WERI-Rb-1 (cell line): ENCODE measurements at regions not wholly inside any gene's neighbourhood (a gene's known extent, or its start where the extent isn't known, plus 50 kb on each side); places are given as distances from the start of the nearest gene placed in this dataset.
A peak's percentile ranks its signal among the peaks of the same experiment; 100 is the strongest.

Experiments
- DNase-seq: peaks from one replicate; pipeline ENCODE4 v3.0.0-alpha.2; 2020
- H3K27ac ChIP-seq: fragments of 250-450 bp; sonication (Bioruptor Pico); 2 replicates; pipeline ENCODE4 v1.5.1; 2020; ENCODE audit warnings: mild to moderate bottlenecking, moderate library complexity
- H3K27me3 ChIP-seq: fragments of 250-450 bp; sonication (Bioruptor Pico); 2 replicates; pipeline ENCODE4 v1.5.1; 2021; ENCODE audit warnings: mild to moderate bottlenecking, low read depth, moderate library complexity; ENCODE audit not compliant: insufficient read depth, severe bottlenecking
- H3K36me3 ChIP-seq: fragments of 250-450 bp; sonication (Bioruptor Pico); 2 replicates; pipeline ENCODE4 v1.5.1; 2020; ENCODE audit warnings: mild to moderate bottlenecking, moderate library complexity
- H3K4me3 ChIP-seq: 2 replicates; pipeline ENCODE4 v1.5.1; 2011; ENCODE audit warnings: low read depth, mild to moderate bottlenecking, control low read depth, low read length
- H3K9me3 ChIP-seq: fragments of 250-450 bp; sonication (Bioruptor Pico); 2 replicates; pipeline ENCODE4 v1.5.1; 2021; ENCODE audit warnings: mild to moderate bottlenecking, moderate library complexity; ENCODE audit not compliant: severe bottlenecking
- TF ChIP-seq, protein P1 (sequence below): IDR thresholded peaks from 2 replicates; pipeline ENCODE4 v1.5.1; 2011; ENCODE audit warnings: low read depth, mild to moderate bottlenecking, control low read depth, inconsistent platforms, low read length

- Histone ChIP-seq H3K36me3 (no peaks in the 10 kb centered on the region), H3K4me3 (no peak overlapping the region), H3K27ac (no peak overlapping the region), H3K27me3 (peaks cover 13% of the 10 kb centered on the region), H3K9me3 (no peaks in the 10 kb centered on the region)
- DNase-seq: no peak
- TF ChIP-seq, protein P1, sequence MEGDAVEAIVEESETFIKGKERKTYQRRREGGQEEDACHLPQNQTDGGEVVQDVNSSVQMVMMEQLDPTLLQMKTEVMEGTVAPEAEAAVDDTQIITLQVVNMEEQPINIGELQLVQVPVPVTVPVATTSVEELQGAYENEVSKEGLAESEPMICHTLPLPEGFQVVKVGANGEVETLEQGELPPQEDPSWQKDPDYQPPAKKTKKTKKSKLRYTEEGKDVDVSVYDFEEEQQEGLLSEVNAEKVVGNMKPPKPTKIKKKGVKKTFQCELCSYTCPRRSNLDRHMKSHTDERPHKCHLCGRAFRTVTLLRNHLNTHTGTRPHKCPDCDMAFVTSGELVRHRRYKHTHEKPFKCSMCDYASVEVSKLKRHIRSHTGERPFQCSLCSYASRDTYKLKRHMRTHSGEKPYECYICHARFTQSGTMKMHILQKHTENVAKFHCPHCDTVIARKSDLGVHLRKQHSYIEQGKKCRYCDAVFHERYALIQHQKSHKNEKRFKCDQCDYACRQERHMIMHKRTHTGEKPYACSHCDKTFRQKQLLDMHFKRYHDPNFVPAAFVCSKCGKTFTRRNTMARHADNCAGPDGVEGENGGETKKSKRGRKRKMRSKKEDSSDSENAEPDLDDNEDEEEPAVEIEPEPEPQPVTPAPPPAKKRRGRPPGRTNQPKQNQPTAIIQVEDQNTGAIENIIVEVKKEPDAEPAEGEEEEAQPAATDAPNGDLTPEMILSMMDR: no peak
These were observed 55.1 kb upstream of the PAGE4 start for GRCh38 chrX:49773993-49774392.

GRCh38 chrX:49767236-49767635, 61.9 kb upstream of the PAGE4 start:
- no peak for DNase-seq
- peaks cover 26% of the 10 kb centered on the region for H3K27me3 ChIP-seq
- H3K9me3 ChIP-seq: no peaks in the 10 kb centered on the region
- TF ChIP-seq, protein P1: no peak
- no peak overlapping the region for H3K4me3 ChIP-seq
- no peak overlapping the region for H3K27ac ChIP-seq
- H3K36me3 ChIP-seq: no peaks in the 10 kb centered on the region

DNA sequence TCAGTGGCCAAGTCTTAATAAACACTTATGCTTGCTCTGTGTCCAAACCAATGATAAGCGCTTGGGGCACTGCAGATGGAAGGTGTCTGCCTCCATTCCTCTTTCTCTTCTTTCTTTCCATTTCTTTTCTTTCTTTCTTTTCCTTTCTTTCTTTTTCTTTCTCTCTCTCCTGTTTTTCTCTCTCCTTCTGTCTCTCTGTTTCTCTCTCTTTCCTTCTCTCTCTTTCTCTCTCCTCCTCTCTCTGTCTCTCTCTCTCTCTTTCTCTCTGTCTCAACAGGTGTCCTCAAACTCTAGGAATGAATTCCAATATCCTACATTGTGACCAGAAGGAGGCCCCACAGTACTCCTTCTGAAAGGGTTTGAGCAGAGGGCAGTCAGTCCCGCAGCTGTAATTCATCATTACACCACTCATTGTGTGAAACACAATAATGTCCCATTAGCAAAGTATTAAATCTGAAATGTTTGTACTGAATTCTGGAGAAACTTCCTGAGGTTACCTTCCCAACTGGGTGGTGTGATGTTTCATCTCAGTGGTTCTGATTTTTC, 66.5 kb upstream of the PAGE1 start:
- H3K9me3 ChIP-seq: no peaks in the 10 kb centered on the region
- no peak overlapping the region for H3K27ac ChIP-seq
- TF ChIP-seq, protein P1: no peak
- DNase-seq: no peak
- H3K4me3 ChIP-seq: no peak overlapping the region
- H3K36me3 ChIP-seq: no peaks in the 10 kb centered on the region
- peaks cover 56% of the 10 kb centered on the region for H3K27me3 ChIP-seq

DNA sequence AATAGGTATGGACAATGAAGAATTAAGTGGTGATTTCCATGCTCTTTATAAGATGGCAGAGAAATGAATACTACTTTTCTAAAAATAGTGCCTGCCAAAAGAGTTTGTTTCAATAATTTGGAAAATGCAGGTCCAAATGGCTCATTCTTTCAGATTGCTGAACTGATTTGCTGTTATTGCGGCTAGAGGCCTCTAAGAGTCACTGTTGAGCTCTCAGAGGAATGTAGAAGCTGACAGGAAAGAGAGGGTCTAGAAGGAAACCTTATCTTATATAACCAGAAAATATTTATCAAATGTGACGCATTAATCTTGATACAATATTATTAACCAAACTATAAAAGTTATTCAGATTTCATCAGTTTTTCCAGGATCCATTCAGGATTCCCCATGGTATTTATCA, 65.7 kb upstream of the PAGE1 start:
- H3K27ac ChIP-seq: no peak overlapping the region
- TF ChIP-seq, protein P1: peak; percentile 54
- no peak for DNase-seq
- H3K36me3 ChIP-seq: no peaks in the 10 kb centered on the region
- H3K4me3 ChIP-seq: no peak overlapping the region
- peaks cover 61% of the 10 kb centered on the region for H3K27me3 ChIP-seq
- no peaks in the 10 kb centered on the region for H3K9me3 ChIP-seq

DNA sequence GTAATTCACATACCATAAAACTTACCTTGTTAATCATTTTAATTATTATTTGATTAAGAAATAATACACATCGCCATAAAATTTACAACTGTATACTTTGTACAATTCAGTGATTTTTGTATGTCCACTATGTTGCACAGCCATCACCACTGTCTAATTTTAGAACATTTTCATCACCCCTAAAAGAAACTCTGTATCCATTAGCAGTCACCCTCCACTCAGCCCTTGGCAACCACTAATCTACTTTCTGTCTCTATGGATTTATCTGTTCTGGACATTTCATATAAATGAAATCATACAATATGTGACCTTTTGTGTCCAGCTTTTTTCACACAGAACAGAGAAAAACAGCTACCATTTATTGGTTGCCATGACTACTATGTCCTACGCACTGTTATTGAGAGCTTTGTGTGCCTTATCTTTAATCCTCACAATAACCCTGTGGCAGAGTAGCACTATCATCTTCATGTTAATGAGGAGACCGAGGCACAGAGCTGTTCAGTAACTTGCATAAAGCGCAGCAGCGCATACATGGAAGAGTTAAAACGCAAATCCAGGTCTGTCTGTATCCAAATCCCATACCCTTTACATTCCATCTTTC, 64.6 kb upstream of the PAGE1 start:
- no peak overlapping the region for H3K4me3 ChIP-seq
- peaks cover 68% of the 10 kb centered on the region for H3K27me3 ChIP-seq
- no peaks in the 10 kb centered on the region for H3K9me3 ChIP-seq
- DNase-seq: no peak
- no peak overlapping the region for H3K27ac ChIP-seq
- no peaks in the 10 kb centered on the region for H3K36me3 ChIP-seq
- TF ChIP-seq, protein P1: no peak

DNA sequence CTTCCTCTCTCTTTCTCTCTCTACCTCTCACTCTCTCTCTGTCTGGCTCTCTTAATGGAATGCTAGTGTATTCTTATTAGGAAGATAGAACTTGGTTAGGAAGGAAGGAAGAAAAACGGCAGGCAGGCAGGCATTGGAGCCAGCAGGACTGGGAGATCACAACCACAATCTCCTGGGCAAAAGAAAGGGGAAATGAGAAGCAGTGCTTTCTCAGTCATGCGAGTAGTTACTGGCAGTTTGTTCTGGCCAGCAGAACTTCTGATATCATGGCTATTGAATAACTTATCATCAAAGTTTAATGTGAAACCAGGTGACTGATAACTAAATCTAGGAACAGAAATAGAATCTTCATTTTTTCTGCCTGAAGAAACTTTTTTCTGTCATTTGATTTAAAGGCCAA, 60.9 kb upstream of the PAGE1 start:
- Histone ChIP-seq H3K36me3 (no peaks in the 10 kb centered on the region), H3K9me3 (no peaks in the 10 kb centered on the region), H3K27me3 (peaks cover 74% of the 10 kb centered on the region), H3K4me3 (no peak overlapping the region), H3K27ac (no peak overlapping the region)
- DNase-seq: no peak
- TF ChIP-seq, protein P1: no peak
